Gastrocnemius medialis (tissue), 4 donors: ENCODE measurements at regions not wholly inside any gene's neighbourhood (a gene's known extent, or its start where the extent isn't known, plus 50 kb on each side); places are given as distances from the start of the nearest gene placed in this dataset.
"Not testable (repeated sequence)": the region's sequence is repeated elsewhere in the genome, so short reads cannot be mapped to it uniquely, and the experiment has no call there.

Experiments
- CTCF ChIP-seq, 5 experiments: fragments of 450-650 bp in 3 of 5; fragments of 200-600 bp in 2 of 5; sonication (generic) in 2 of 5; IDR thresholded peaks in 4 of 5; conservative IDR thresholded peaks in 1 of 5; 1 replicate in 4 of 5; 2 replicates in 1 of 5; pipeline ENCODE4 v1.5.1; 2016 to 2019; ENCODE audit warnings: antibody characterized with exemption in 5 of 5, mild to moderate bottlenecking in 3 of 5, moderate library complexity in 3 of 5
- POLR2A ChIP-seq, 2 donors: fragments of 450-650 bp; IDR thresholded peaks; one replicate each; pipeline ENCODE4 v1.6.1; 2017; ENCODE audit warnings: antibody characterized with exemption in 2 of 2, mild to moderate bottlenecking in 2 of 2, moderate library complexity in 2 of 2

- TF ChIP-seq CTCF (IDR thresholded peaks at IDR 0.05 in 4 of 5, conservative IDR thresholded peaks at IDR 0.05 in 1 of 5); POLR2A (IDR thresholded peaks at IDR 0.05): not testable (repeated sequence)
These were observed 167.5 kb upstream of the MARCKS start for GRCh38 chr6:113689620-113690019.
